ENCODE measurements at regions not wholly inside any gene's neighbourhood (a gene's known extent, or its start where the extent isn't known, plus 50 kb on each side); places are given as distances from the start of the nearest gene placed in this dataset.

DNA sequence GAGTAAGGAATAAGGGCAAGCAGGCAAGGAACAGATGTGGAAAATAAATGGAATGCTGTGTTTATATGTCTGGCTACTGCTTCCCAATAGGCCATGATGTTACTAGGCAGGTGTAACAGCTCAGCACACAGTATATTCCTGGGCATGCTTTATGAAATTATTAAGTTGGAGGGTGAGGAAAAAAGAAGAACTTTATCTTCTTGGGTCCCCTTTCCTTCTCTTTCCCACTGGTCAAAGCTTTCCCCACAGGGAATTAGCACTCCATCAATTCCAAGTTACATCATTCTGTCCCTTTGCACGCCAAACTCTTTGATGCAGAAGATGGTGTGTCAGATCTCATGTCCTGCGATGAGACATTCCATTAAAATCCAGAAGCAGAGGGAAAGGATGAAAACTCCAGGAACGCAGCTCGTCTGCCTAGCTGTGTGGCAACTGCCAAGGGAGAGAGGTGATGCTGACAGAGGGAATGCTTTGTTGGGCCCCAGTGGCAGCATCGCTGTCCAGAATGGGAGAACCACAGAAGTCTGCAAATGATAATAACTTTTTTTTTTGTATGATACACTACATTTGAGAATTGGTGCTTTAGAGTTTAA, 447.3 kb upstream of the ARRDC3 start:
- Mint-ChIP-seq H3K4me1 (ENCODE audit: low read depth, unreplicated experiment) (no peaks in the 10 kb centered on the region), H3K36me3 (ENCODE audit: insufficient read depth, unreplicated experiment) (no peaks in the 10 kb centered on the region), H3K4me3 (ENCODE audit: low read depth, unreplicated experiment) (no peak overlapping the region), H3K27ac (ENCODE audit: unreplicated experiment) (no peak overlapping the region), H3K27me3 (ENCODE audit: unreplicated experiment) (no peaks in the 10 kb centered on the region), H3K9me3 (ENCODE audit: low read depth, unreplicated experiment) (peaks cover 5% of the 10 kb centered on the region)
- BruUV-seq (replicated peaks): no TSS peak
- intact Hi-C loops (cut with micrococcal nuclease; ENCODE audit: unreplicated experiment): no loop called here
- CTCF ChIA-PET: no interaction called here
- DNase-seq: no peak
- no peak for TF ChIP-seq CTCF (IDR thresholded peaks at IDR 0.05; ENCODE audit: unreplicated experiment)

- H3K27ac Mint-ChIP-seq (ENCODE audit: unreplicated experiment): no peak overlapping the region
- no peaks in the 10 kb centered on the region for H3K36me3 Mint-ChIP-seq (ENCODE audit: insufficient read depth, unreplicated experiment)
- H3K4me3 Mint-ChIP-seq (ENCODE audit: low read depth, unreplicated experiment): no peak overlapping the region
- DNase-seq: no peak
- CTCF ChIA-PET: no interaction called here
- H3K9me3 Mint-ChIP-seq (ENCODE audit: low read depth, unreplicated experiment): no peaks in the 10 kb centered on the region
- no TSS peak for BruUV-seq (replicated peaks)
- H3K27me3 Mint-ChIP-seq (ENCODE audit: unreplicated experiment): no peaks in the 10 kb centered on the region
- intact Hi-C loops (cut with micrococcal nuclease; ENCODE audit: unreplicated experiment): no loop called here
- no peak for TF ChIP-seq CTCF (IDR thresholded peaks at IDR 0.05; ENCODE audit: unreplicated experiment)
- no peaks in the 10 kb centered on the region for H3K4me1 Mint-ChIP-seq (ENCODE audit: low read depth, unreplicated experiment)
These were observed 442.5 kb upstream of the ARRDC3 start for GRCh38 chr5:91825618-91826017.

- DNase-seq: no peak
- Mint-ChIP-seq H3K4me1 (ENCODE audit: low read depth, unreplicated experiment) (no peaks in the 10 kb centered on the region), H3K4me3 (ENCODE audit: low read depth, unreplicated experiment) (no peak overlapping the region), H3K27me3 (ENCODE audit: unreplicated experiment) (no peaks in the 10 kb centered on the region), H3K36me3 (ENCODE audit: insufficient read depth, unreplicated experiment) (no peaks in the 10 kb centered on the region), H3K27ac (ENCODE audit: unreplicated experiment) (no peak overlapping the region), H3K9me3 (ENCODE audit: low read depth, unreplicated experiment) (peaks cover 3% of the 10 kb centered on the region)
- intact Hi-C loops (cut with micrococcal nuclease; ENCODE audit: unreplicated experiment): no loop called here
- BruUV-seq (replicated peaks): no TSS peak
- CTCF ChIA-PET: no interaction called here
- TF ChIP-seq CTCF (IDR thresholded peaks at IDR 0.05; ENCODE audit: unreplicated experiment): no peak
These were observed 441.3 kb upstream of the ARRDC3 start for GRCh38 chr5:91824406-91824805.

- Mint-ChIP-seq H3K9me3 (ENCODE audit: low read depth, unreplicated experiment) (peaks cover 3% of the 10 kb centered on the region), H3K27ac (ENCODE audit: unreplicated experiment) (no peak overlapping the region), H3K4me1 (ENCODE audit: low read depth, unreplicated experiment) (no peaks in the 10 kb centered on the region), H3K4me3 (ENCODE audit: low read depth, unreplicated experiment) (no peak overlapping the region), H3K27me3 (ENCODE audit: unreplicated experiment) (no peaks in the 10 kb centered on the region), H3K36me3 (ENCODE audit: insufficient read depth, unreplicated experiment) (no peaks in the 10 kb centered on the region)
- TF ChIP-seq CTCF (IDR thresholded peaks at IDR 0.05; ENCODE audit: unreplicated experiment): no peak
- intact Hi-C loops (cut with micrococcal nuclease; ENCODE audit: unreplicated experiment): no loop called here
- CTCF ChIA-PET: no interaction called here
- BruUV-seq (replicated peaks): no TSS peak
- DNase-seq: no peak
These were observed 437.8 kb upstream of the ARRDC3 start for GRCh38 chr5:91820874-91821273.
